ENCODE measurements at regions not wholly inside any gene's neighbourhood (a gene's known extent, or its start where the extent isn't known, plus 50 kb on each side); places are given as distances from the start of the nearest gene placed in this dataset.

DNA sequence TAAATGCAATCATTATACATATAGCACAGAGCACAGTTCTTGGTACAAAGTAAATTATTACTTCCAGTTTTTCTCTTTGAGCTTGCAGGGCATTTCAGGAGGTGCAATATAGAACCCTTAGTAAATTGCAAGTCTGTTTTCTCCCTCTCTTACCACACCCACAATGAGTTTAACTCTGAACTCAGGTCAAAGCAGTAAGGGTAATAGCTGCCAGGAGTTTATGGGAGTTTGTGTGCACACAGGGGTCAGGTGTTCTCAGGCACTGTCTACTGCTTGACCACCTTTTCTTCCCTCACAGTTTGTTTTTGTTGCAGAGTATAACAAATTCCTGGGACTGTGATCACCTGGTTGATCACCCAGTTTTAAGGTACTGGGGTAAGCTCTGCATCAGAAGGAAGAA lies 478.5 kb upstream of the TENM4 start:
- TF ChIP-seq, protein P1, sequence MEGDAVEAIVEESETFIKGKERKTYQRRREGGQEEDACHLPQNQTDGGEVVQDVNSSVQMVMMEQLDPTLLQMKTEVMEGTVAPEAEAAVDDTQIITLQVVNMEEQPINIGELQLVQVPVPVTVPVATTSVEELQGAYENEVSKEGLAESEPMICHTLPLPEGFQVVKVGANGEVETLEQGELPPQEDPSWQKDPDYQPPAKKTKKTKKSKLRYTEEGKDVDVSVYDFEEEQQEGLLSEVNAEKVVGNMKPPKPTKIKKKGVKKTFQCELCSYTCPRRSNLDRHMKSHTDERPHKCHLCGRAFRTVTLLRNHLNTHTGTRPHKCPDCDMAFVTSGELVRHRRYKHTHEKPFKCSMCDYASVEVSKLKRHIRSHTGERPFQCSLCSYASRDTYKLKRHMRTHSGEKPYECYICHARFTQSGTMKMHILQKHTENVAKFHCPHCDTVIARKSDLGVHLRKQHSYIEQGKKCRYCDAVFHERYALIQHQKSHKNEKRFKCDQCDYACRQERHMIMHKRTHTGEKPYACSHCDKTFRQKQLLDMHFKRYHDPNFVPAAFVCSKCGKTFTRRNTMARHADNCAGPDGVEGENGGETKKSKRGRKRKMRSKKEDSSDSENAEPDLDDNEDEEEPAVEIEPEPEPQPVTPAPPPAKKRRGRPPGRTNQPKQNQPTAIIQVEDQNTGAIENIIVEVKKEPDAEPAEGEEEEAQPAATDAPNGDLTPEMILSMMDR (IDR thresholded peaks at IDR 0.05) = no peak
- TF ChIP-seq, protein P2, sequence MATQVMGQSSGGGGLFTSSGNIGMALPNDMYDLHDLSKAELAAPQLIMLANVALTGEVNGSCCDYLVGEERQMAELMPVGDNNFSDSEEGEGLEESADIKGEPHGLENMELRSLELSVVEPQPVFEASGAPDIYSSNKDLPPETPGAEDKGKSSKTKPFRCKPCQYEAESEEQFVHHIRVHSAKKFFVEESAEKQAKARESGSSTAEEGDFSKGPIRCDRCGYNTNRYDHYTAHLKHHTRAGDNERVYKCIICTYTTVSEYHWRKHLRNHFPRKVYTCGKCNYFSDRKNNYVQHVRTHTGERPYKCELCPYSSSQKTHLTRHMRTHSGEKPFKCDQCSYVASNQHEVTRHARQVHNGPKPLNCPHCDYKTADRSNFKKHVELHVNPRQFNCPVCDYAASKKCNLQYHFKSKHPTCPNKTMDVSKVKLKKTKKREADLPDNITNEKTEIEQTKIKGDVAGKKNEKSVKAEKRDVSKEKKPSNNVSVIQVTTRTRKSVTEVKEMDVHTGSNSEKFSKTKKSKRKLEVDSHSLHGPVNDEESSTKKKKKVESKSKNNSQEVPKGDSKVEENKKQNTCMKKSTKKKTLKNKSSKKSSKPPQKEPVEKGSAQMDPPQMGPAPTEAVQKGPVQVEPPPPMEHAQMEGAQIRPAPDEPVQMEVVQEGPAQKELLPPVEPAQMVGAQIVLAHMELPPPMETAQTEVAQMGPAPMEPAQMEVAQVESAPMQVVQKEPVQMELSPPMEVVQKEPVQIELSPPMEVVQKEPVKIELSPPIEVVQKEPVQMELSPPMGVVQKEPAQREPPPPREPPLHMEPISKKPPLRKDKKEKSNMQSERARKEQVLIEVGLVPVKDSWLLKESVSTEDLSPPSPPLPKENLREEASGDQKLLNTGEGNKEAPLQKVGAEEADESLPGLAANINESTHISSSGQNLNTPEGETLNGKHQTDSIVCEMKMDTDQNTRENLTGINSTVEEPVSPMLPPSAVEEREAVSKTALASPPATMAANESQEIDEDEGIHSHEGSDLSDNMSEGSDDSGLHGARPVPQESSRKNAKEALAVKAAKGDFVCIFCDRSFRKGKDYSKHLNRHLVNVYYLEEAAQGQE (IDR thresholded peaks at IDR 0.05; ENCODE audit: insufficient read depth in 1 of 2, low read depth in 2 of 2, low read length in 1 of 2) = no peak
- TF ChIP-seq POLR2AphosphoS5 (IDR thresholded peaks at IDR 0.05; ENCODE audit: low read depth, low read length) (no peak), TCF7L2 (IDR thresholded peaks at IDR 0.05; ENCODE audit: low read depth, low read length) (no peak)

All from Panc1 (cell line).